Myocyte (in vitro differentiated cells): ENCODE measurements at regions not wholly inside any gene's neighbourhood (a gene's known extent, or its start where the extent isn't known, plus 50 kb on each side); places are given as distances from the start of the nearest gene placed in this dataset.
A peak's percentile ranks its signal among the peaks of the same experiment; 100 is the strongest.

Source experiments
- DNase-seq: peaks from one replicate; pipeline ENCODE4 v3.0.0-alpha.2; 2012; ENCODE audit warnings: low read depth

GRCh38 chr6:4620284-4621151 lies 155.7 kb upstream of the CDYL start:
- no peak for DNase-seq

GRCh38 chr6:4616311-4616710 lies 159.9 kb upstream of the CDYL start:
- no peak for DNase-seq

GRCh38 chr6:4615891-4616290 lies 160.3 kb upstream of the CDYL start:
- peak; percentile 85 for DNase-seq

GRCh38 chr6:4615231-4615630 lies 161.0 kb upstream of the CDYL start:
- no peak for DNase-seq

GRCh38 chr6:4614637-4615036 lies 161.6 kb upstream of the CDYL start:
- DNase-seq, result no peak

GRCh38 chr6:4613795-4614194 lies 162.4 kb upstream of the CDYL start:
- peak; percentile 73 for DNase-seq

GRCh38 chr6:4613381-4613780 lies 162.8 kb upstream of the CDYL start:
- DNase-seq, result peak; percentile 94

- DNase-seq, result no peak
Observed at GRCh38 chr6:4612636-4613171, 163.5 kb upstream of the CDYL start.

GRCh38 chr6:4611429-4612129 lies 164.6 kb upstream of the CDYL start:
- no peak for DNase-seq

- DNase-seq, result peak; percentile 71
Observed at GRCh38 chr6:4610256-4610655, 165.9 kb upstream of the CDYL start.

GRCh38 chr6:4608361-4609115 lies 167.7 kb upstream of the CDYL start:
- peak; percentile 84 for DNase-seq

GRCh38 chr6:4607793-4608192 lies 168.4 kb upstream of the CDYL start:
- no peak for DNase-seq

GRCh38 chr6:4606821-4607704 lies 169.1 kb upstream of the CDYL start:
- DNase-seq, result peak; percentile 86

GRCh38 chr6:4606016-4606415 lies 170.2 kb upstream of the CDYL start:
- DNase-seq, result no peak

GRCh38 chr6:4603856-4604369 lies 172.3 kb upstream of the CDYL start:
- no peak for DNase-seq

- peak; percentile 85 for DNase-seq
Observed at GRCh38 chr6:4603291-4603690, 172.9 kb upstream of the CDYL start.

- no peak for DNase-seq
Observed at GRCh38 chr6:4599924-4600323, 176.3 kb upstream of the CDYL start.

GRCh38 chr6:4598384-4598995 lies 177.7 kb upstream of the CDYL start:
- no peak for DNase-seq

GRCh38 chr6:4593951-4594350 lies 182.3 kb upstream of the CDYL start:
- DNase-seq, result no peak

- no peak for DNase-seq
Observed at GRCh38 chr6:4592026-4592425, 184.2 kb upstream of the CDYL start.
